NCI-H2196 treated with DMSO at 0.1 percent for 48 hours (cell line): ENCODE measurements at regions not wholly inside any gene's neighbourhood (a gene's known extent, or its start where the extent isn't known, plus 50 kb on each side); places are given as distances from the start of the nearest gene placed in this dataset.
A peak's percentile ranks its signal among the peaks of the same experiment; 100 is the strongest.

Experiments used
- DNase-seq: peaks from one replicate; lab custom pipeline; 2025; ENCODE audit not compliant: unreplicated experiment; lab: John Stamatoyannopoulos, UW

DNA sequence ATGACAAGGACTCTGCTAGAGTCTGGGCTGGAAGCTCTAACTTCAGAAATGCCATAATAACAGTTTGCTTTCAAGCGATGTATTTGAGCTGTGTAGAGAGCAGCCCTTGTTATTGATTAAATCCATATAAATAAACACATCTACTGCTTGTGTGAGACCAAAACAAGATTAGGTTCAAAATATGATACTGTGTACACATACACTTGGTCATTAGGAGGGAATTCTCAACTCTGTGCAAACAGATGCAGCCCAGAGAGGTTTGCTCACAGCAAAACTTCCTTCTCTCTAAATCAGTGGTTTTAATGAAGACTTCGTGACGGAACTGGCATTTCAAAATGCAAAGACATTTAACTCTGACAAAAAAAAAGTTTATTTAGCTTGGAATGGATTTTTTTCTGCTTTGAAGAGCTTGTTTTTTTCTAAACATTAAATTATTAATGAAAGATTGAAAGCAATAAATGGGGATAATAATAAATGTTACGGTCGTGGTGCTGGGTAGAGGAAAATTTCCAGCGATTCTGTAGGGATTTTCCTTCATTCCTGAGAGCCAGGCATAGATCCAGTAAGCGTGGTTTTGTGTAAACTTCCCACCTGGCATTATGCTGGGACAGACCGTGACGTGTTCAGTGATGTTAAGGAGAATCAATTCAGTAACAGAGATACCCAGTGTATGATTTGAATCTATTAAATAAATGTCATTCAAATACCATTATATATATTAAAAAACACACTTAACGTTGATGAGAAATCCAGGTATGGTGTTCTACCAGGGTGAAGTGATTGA is 213.7 kb downstream of the TEX29 start:
- DNase-seq = peak; percentile 23

DNA sequence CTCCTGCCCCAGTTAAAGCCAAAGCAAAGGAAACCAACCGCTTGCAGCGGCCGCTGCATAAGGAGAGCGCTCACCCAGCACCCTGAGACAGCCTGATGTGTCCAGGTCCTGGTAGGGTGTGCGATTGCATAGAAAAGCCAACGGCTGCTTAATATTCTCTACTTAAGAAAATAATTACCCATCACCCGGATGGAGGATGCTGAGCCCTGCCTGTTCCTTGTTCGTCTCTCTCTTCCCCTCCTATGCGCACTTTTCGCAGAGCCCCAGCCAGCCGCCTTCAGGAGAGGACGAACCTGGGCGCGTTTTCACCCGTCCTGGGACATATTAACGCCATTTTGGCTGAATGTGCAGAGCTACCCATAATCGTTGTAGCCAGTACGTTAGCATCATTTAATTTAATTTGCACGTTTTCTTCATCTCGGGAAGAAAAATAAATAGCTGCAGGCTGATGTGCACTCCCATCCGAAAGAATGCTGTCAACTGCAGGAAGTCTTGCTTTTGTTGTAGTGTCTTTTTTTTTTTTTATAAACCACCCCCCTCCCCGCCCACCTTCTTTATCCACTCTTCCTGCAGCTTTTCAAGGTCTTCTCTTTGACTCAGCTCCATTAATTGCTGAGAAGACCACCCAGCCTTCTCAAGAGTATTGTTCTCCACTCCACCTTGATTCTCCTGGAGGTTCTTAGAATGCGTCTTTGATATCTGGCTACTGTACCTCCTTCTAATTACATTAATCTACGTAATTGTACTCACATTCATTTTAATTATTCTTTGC is 214.5 kb downstream of the TEX29 start:
- DNase-seq = no peak

DNA sequence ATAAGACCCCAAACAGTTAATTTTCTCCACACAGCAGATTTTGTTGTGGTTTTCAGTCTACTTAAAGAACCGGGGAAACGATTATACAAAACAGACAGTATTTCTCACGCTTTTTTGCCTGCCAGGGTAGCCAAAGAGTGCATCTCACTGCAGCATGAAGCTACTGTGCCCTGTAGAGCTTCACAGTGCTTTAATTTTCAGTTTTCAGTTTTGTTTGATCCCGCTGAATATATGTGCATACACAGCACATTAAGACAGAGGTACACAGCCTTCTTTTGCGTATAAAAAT is 215.0 kb downstream of the TEX29 start:
- DNase-seq = no peak

DNA sequence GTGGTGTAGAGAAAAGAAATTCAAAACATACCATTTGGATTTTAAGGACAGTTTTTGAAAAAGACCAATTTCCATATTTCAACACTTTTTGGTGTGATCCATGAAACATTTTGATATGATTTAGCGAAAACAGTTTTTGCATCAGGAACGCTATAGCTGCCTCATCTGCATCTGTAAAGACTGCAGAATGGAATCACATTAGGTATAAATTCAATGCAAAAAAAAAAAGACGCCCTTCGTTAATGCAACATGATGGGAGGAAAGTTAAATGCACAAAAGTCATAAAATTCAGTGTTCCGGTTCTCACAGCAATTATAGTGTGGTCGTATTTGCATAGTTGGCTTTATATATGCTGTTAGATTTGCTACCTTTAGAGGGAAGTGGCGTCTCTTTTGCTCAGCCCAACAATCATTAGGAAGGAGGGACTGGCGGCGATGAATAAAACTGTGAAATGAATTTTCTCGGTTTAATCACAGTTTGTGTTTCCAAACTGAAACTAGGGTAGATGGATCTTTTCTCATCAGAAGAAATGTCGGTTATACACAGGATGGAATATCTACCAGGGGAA is 215.7 kb downstream of the TEX29 start:
- DNase-seq = no peak

DNA sequence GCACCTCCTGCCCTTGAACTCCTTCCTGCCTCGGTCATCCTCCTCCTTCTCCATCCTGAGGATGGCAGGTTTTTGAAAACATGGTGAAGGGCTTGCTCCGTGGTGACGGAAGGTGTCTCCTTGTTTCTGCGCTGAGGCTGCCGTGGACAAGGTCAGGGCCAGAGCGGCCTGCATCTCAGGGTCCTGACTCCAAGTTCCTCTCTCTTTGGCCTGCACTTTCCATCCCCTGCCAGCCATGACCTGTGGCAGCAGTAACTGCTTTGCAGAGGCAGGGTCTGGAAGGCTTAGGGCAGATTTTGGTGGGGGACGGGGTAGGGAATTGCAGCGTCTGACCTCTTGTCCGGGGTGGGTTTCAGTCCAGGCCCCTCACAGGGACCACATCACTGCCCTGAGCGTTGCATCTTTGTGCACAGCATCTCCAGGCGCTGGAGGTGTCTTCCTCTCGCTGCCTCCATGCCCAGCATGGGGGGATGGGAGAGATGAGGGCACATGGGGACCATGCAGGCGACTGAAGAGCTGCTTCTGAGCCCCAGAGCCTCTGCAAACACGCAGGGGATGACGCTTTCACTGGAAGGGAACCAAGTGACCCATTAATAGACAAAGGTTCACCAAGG is 216.8 kb downstream of the TEX29 start:
- DNase-seq = no peak

DNA sequence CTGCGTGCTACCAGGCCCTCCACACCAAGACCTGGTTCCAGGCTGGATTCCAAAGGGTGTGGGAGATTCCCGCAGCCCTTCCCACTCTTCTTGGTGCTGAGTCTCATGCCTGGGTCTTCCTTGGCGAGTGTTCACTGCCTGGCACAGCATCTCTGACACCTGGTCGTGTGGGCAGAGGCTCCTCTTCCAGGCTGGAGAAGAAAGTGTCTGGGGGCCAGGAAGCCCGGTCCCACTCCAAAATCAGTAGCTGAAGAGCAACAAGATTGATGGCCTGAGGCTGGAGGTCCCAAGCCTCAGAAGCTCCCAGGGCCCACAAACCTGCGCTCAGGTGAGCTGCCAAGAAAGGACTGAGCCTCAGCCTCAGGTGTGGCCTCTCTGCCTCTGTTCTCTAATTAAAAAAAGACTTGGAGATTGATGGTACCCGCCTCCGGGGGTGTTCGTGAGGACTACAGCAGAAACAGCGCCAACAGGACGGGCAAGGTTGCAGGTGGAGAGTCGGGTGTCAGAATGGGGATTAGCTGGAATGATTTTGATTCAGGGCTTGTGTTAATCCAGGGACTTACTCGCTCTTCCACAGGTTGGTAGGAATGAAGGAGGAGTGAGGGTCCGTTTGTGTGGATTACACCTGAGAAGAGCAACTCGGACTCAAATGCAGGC is 217.5 kb downstream of the TEX29 start:
- no peak for DNase-seq

DNA sequence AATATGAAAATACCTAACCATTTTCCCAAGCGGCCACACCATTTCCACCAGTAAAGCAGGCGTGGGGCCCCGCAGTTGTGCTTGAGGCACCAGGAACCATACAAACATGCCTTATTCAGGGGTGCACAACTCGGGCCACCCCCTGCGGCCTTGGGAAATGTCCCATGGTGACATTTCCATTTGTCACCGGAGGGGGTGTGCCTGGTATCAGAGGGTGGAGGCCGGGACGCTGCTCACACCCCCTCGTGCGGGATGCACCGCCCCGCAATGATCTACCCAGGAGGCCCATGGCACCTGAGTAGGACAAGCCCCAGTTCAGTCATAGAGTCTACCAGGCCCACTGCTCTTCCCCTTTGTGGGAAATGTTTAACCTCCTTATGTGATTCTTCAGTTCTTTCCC is 218.8 kb downstream of the TEX29 start:
- no peak for DNase-seq

DNA sequence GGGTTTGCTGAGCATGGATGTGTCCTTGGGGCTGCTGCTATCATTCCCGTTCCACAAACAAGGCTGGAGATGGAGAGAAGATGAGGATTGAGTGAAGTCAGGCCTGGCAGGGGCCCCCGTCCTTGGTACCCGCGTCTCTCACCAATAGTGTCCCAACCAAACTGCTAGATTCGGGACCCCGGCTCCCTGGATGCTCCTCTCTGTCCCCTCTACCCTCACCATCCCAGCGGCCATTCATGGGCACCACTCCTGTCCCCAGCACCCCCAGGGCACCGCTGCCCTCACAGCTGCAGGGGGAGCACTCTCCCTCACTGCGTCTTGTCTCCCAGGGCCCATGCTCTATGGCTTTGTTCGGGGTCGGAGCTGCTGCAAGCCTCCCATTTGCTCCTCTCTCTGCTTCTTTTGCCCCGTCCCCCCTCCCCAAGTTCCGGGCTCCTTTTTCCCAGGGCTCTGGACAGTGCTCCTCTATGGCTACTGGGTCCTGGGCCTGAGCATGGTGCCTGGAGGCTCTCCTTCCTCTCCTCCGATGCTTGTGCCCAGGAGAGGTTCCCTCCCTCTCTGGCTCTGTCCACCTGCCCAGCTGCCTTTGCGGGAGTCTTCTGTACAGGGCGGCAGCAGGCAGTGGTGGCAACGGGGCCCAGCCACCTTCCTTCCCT is 219.5 kb downstream of the TEX29 start:
- no peak for DNase-seq

DNA sequence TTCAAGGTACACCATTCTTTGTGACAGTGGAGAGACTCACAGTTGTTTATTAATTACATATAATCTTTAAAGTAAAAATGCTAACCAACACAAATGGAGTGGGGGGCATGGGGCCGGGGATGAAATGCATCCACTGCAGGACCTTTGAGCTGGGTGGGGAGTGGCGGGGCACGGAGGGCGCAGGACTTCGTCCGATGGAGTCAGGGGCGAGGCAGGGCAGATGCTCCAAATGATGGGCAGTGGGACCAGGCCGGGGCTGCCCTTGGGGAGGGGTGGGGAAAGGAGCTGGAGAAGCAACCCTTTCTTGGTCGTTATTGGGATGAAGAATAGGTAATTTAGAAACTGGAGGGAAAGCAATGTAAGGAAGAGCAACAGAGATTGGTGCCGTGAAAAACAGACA is 220.0 kb downstream of the TEX29 start:
- DNase-seq = no peak

DNA sequence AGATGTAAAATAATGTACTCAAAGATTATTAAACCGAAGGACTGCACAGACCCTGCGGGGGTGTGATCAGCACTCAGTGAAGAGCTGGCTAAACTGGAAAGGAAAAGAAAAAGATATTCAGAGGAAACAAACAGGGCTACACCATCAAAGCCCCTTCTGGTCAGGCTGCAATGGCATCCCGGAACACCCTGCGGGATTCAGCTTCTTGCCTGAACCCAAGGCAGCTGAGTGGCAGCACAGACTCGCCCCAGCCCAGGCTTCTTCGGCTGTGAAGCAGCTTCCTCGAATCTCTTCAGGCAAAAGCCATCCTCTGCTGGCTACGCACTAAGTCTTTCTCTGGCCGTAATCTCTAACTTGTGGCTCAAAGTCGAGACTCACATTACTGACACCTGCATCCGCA is 220.9 kb downstream of the TEX29 start:
- DNase-seq = no peak

DNA sequence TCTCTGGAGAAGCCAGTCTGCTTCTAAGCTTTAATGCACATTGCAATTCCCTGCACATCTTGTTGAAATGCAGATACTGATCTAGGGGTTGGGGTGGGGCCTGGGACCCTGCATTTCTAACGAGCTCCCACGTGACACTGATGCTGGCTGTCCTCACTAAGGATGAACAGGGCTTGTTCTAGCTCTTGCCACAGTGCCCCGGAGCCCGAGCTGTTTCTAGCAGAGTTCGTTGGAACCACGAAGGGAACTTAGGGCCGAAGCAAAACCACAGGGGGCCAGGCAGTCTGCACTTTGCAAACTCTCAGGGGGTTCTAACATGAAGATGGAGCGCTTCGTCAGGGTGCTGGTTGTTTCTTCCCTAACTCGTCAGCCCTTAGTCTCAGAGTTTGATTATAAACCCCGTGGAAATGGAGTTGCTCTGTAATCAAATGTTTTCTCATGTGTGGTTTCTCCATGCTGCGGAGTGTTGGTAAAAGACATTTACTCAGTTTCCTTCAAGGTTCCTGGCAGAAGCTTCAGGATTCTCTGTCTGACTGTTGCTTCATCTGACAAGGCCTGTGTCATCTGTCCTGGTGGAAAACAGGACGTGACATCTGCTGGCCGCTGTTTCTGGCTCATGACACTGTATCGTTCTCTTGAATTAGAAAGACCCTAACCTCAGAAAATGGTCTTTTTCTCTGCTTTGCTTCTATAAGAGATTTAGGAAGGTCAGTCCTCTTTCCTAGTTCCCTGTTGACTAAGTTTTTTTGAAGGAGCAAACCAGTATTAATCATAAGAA is 221.5 kb downstream of the TEX29 start:
- no peak for DNase-seq

DNA sequence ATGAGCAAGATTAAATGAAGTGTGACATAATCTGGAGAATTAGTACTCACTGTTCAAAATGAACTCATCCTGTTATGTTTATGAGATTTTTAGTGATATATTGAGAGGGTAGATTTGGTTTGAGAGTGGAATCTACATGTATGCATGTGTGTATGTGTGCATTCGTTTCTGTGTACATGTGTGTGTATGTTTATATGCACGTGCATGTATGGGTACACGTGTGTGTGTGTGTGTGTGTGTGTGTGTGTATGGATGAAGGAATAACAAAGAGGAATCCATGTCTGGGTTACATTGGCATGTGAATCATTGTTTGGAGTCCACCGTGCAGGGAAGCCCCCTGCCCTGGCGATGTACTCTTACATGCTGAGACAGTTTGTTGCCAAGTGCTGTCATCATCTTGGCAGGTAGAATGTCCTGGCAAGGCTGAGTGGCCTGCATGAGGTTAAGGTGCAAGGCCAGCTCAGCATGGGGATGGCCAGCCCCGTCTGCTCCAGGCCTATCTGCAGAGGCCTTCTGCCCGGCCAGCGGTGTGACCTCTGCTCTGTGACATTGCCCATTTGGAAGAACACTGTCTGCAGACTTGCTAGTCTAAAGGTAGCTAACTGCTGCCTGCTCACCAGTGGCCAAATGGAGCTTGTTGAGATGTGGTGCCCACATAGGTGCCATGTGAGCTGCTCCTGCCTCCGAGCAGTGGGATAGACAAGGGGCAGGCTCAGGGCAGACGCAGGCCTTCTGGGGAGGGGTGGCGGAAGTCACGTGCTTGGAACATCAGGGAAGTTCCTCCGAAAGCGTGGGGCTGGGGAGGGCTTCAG is 222.3 kb downstream of the TEX29 start:
- no peak for DNase-seq

DNA sequence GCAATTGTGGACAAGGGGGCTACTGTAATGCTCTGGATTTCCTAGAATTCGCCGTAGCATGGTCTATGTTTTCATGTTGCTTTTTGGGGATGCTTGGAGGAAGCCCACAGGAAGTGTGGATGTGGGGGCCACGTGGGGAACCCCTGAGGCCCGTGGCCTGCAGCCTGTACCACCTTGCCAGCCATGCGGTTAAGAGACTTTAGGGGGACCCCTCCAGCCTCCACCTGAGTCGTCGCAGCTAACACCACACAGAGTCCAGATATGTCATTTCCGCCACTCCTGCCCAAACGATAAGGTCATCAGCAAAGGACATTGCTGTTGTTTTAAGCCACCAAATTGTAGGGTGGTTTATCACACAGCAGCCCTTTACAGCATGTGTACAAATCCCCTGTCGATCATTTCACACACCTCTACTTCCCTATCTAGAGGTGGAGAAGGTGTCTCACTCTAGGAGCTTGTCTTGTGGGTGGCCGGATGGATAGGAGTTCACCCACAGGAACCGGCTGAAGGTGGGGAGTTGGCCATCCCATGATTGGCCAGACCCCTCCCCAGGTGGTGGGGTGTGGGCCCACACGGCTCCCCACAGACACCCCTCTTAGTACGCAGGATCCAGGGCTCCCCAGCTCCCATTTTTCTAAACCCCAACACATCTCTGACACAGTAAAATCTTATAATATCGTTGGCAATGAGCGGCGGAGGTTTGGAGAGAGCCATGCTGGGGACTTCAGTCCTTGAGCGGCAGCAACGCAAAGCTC is 226.7 kb downstream of the TEX29 start:
- DNase-seq = no peak

DNA sequence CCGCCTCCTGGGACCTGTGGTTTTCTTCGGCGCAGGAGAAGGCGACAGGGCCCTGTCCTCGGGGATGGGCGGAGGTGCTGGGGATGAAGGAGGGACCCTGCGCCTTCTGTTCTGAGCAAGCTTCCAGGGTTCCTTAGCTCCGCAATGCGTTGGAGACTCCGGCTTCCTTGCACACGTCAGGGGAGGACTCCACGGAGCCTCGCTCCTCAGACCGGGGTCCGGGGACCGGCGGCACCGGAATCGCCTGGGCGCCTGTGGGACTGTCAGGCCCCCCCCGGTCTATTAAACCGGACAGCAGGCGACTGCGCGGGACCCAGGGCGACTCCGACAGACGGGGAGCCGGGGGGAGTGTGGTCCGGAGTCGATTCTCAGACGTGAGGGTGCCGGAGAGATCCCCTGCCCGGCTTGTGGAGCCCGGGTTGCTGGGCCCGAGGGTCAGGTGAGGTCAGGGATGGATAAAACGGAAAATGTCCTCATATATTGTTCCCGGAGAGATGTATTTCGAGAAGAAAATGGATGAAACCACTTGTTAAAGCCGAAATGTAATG is 227.4 kb downstream of the TEX29 start:
- DNase-seq = no peak

DNA sequence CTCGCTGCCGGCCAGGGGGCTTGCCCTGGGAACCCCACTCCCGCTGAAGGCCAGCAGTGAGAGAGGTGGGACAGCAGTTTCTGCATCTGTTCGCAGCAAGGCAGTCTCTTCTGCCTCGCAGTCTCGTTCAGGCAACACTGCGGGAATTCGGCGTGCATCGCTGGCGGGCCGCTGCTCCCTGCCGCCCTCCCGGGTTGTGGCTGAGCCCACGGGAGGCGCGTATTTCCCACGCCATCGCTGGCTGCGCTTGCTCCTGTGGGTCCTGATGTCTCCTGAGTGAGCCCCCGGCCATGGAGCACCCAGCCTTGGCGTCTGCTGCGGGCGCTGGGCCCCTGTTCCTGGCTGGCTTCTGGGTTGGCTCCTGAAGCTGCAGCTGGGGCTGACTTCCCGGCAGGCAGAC is 227.9 kb downstream of the TEX29 start:
- DNase-seq = no peak

DNA sequence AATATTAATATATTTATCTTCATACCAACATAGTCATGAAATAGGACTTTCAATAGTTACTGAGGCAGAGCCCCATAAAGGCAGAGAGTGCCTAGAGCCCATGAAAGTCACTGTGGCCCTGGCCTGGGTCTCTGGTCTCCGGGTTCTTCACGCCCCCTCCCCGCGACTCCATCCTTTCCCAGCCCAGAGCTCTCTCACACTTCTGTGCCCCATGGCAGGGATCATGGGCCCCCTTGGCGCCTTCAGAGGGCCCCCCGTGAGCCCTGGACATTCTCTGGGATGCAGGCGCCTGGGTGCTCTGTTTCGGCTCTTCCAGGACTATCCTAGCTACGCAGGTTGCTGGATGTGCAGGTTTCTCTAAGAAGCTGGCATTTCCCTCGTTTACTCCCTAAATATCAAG is 228.4 kb downstream of the TEX29 start:
- no peak for DNase-seq

DNA sequence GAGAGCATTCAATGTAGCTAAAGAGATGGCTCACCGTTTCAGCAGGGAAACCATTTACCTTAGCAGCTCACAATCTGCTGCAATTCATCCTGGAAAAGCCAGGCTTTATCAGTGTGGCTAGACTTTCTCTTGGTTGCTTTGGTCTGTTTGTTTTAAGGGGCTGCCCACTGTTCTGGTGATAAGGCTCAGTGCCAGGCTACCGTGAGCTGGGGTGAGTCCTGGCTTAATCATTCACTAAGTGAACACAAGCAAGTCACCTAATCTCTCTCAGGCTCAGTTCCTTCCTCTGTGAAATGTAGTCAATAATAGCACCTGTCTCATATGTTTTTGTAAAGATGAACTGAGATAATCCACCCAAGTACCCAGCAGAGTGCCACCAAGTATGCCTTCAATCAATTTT is 229.0 kb downstream of the TEX29 start:
- no peak for DNase-seq

DNA sequence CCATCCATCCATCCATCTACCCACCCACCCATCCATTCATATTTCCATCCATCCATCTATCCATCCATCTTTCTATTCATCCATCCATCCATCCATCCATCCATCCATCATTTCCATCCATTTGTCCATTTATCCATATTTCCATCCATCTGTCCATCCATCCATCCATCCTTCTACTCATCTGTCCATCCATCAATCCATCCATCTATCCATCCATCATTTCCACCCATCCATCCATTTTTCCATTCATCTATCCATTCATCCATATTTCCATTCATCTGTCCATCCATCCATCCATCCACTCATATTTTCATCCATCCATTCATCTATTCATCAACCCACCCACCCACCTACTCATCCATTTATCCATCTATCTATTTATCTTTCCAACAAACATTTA is 229.6 kb downstream of the TEX29 start:
- DNase-seq = no peak
